HG03378 (cell line): ENCODE measurements at regions not wholly inside any gene's neighbourhood (a gene's known extent, or its start where the extent isn't known, plus 50 kb on each side); places are given as distances from the start of the nearest gene placed in this dataset.

Experiments
- ATAC-seq: cut with Tn5 transposase; IDR thresholded peaks from one replicate; pipeline ENCODE4 v1.9.1; 2021; ENCODE audit warnings: mild to moderate bottlenecking, moderate library complexity; ENCODE audit not compliant: unreplicated experiment

DNA sequence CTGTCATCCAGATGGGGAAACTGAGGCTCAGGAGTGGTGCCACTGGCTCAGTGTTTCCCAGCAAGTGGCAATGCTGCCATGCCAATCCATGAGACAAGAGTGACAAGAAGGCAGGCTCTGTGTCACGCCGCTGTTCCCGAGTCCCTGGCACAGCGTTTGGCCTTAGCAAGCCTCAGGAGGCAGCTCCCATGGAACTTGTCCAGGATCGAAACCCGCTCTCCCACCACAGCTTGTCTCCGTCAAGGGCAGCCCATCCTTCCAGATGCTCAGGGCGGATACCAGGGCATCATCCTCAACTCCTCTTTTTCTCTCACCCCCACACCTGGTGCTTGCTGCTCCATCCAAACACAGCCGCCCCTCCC lies 110.6 kb upstream of the PTPN1 start:
- ATAC-seq = no peak

GRCh38 chr20:50399917-50400704 lies 110.1 kb upstream of the PTPN1 start:
- ATAC-seq = no peak

DNA sequence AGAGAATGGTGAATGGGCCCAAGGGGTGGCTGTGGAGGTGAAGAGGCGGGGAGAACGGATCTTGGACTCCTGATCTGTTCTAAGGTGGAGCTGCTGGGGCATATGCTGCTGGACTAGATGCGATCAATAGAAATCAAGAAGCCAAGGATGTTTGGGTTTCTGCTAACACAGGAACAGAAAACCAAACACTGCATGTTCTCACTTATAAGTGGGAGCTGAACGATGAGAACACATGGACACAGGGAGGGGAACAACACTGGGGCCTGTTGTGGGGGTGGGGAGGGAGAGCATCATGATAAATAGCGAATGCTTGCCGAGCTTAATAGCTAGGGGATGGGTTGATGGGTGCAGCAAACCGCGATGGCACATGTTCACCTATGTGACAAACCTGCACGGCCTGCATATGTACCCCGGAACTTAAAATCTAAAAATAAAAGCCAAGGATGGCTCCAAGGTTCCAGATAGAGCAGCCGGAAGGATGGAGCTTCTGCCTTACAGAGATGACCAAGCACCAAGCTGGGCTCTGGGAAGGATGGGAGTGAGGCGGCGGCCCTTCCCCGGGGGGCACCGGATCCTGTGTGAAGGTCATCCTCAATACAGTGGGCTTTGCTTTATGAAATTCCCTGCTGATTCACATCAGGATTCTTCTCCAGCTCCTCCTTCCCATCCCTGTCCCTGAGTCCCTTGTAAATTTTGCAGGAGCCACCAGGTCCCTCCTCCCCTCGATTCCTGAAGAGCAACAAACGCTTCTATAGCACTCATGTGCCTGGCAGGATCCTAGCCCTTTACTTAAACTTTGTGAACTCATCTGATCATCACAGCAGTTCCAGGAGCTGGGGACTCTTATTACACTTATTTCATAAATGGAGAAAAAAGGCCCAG lies 109.2 kb upstream of the PTPN1 start:
- no peak for ATAC-seq

GRCh38 chr20:50401587-50402418 lies 108.4 kb upstream of the PTPN1 start:
- ATAC-seq = no peak

DNA sequence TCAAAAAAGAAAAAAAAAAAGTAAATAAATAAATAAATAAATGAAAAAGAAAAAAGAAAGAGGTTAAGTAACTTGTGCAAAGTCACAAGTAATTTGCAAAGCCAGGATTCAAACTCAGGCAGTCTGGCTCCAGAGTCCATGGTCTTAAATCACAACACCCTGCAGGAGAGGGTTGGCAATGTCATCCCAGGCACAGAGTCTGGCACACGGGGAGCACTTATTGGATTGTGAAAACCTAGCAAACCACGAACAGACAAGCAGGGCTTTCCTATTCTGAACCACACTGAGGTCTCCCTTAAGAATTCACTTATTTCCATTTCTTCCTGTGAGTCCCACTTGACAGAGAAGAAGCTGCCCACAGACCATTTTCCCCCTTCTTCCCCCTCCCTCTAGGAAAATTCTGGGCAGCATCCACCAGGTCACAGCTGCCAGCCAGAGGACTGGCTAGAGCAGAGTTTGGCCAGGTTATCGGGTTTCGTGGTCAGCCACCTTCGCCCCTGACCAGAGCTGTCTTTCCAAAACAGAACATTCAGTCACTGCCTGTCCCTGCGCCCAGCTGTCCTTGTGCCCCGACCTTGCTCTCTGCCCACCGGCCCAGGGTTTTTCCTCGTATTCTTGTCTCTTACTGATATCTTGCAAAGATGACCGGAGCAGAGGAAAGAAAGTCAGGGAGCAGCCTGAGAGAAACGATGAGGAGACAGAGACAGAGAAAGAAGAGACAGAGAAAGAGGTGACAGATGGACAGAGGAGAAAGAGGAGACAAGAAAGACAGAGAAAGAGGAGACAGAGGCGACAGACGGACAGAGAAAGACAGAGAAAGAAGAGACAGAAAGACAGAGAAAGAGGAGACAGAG lies 106.4 kb upstream of the PTPN1 start:
- no peak for ATAC-seq

DNA sequence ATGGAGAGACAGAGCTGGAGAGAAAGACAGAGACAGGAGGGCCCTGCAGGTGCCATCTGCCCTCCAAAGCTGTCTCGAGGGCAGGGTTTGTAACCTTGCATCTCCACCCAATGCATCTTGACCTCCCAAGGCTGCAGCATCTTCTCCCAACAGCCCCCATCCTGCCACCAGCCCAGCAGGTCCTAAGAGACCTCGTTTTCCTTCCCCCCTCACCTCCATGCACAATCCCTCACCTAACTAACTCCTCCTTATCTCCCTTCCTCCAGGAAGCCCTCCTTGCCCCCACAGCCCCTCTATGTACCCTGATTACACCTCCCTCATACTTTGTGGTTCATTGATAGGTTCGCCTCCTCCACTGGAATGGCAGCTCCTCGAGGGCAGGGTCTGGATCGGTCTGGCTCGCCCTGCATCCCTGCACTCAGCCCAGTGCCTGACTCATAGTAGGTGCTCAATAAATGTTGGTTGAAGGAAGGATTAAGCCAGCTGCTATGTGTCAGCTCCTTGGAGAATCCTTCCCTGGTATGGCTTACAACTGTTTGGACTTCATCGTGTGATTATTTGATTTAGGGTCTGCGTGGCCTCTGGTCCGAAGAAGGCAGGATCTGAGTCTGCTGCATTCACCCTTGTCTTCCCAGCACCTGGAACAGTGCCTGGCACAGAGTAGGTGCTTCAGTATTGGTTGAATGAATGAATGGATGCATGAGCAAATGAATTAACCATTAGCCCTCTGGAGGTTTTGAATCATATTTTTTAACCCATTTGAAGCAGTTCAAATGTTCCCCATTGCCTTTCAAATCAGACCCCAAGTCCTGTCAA lies 105.6 kb upstream of the PTPN1 start:
- no peak for ATAC-seq

GRCh38 chr20:50405235-50405914 lies 104.8 kb upstream of the PTPN1 start:
- ATAC-seq = no peak

DNA sequence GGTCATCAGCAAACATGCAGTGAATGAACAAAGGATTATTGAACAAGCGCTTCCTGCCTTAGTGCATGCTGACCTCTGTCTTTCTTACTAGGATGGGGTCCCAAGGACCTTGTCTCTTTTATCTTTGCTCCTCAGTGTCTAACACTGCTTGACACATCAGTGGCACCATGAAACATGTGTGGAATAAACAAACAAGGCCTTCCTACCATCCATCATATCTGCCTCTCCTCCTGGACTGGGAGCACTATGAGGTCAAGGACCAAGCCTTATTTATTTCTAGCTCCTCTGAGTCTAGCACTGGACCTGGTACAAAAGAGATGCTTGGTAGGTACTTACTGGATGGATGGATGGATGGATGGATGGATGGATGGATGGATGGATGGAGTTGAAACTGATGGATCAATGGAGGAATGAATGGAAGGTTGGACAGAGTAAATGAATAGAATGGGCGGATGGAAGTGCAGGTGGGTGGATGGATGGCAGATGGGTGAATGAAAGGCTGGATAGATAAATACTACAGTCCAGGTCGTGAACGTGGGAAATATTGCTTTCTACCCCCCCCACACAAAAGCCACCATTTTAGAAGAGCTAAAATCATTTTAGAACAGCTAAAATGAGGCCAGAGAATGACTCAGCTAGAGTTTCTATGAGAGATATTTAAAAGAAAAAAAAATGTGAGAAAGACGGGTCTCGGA lies 104.1 kb upstream of the PTPN1 start:
- ATAC-seq = no peak

- ATAC-seq = no peak
Measured at GRCh38 chr20:50406610-50407136, 103.5 kb upstream of the PTPN1 start.

- no peak for ATAC-seq
Measured at GRCh38 chr20:50408526-50409364, 101.4 kb upstream of the PTPN1 start.

- no peak for ATAC-seq
Measured at GRCh38 chr20:50409495-50409894, 100.7 kb upstream of the PTPN1 start.

- no peak for ATAC-seq
Measured at GRCh38 chr20:50410343-50410742, 99.8 kb upstream of the PTPN1 start.

GRCh38 chr20:50412069-50412468 lies 98.1 kb upstream of the PTPN1 start:
- no peak for ATAC-seq

GRCh38 chr20:50412499-50412898 lies 97.7 kb upstream of the PTPN1 start:
- ATAC-seq = no peak

- no peak for ATAC-seq
Measured at GRCh38 chr20:50413088-50413500, 97.1 kb upstream of the PTPN1 start.

- ATAC-seq = no peak
Measured at GRCh38 chr20:50415021-50415515, 95.1 kb upstream of the PTPN1 start.
